Mesothelial cell of epicardium (in vitro differentiated cells): ENCODE measurements at regions not wholly inside any gene's neighbourhood (a gene's known extent, or its start where the extent isn't known, plus 50 kb on each side); places are given as distances from the start of the nearest gene placed in this dataset.
"Not testable (repeated sequence)": the region's sequence is repeated elsewhere in the genome, so short reads cannot be mapped to it uniquely, and the experiment has no call there.

ENCODE experiments used
- DNase-seq, 2 experiments: peaks; one replicate each; pipeline ENCODE4 v3.0.0; 2021; ENCODE audit warnings: low spot score in 2 of 2; ENCODE audit not compliant: unreplicated experiment in 2 of 2
- H3K27ac Mint-ChIP-seq: 2 replicates; pipeline ENCODE4 v1.8.0; 2021; ENCODE audit warnings: mixed read lengths
- H3K27me3 Mint-ChIP-seq: 2 replicates; pipeline ENCODE4 v1.8.0; 2021; ENCODE audit warnings: low read depth, mixed read lengths
- H3K36me3 Mint-ChIP-seq: 2 replicates; pipeline ENCODE4 v1.8.0; 2021; ENCODE audit warnings: mixed read lengths
- H3K4me1 Mint-ChIP-seq: 2 replicates; pipeline ENCODE4 v1.8.0; 2021; ENCODE audit warnings: mixed read lengths
- H3K4me3 Mint-ChIP-seq: 2 replicates; pipeline ENCODE4 v1.8.0; 2021; ENCODE audit warnings: mild to moderate bottlenecking, moderate library complexity, mixed read lengths
- H3K9me3 Mint-ChIP-seq: 2 replicates; pipeline ENCODE4 v1.8.0; 2021; ENCODE audit warnings: mixed read lengths
- CTCF ChIP-seq: fragments of 200-600 bp; sonication (generic); IDR thresholded peaks from one replicate; pipeline ENCODE4 v1.5.0; 2021; ENCODE audit warnings: antibody characterized with exemption; ENCODE audit not compliant: unreplicated experiment

GRCh38 chr6:85285114-85285513, 164.8 kb upstream of the NT5E start:
- no peak for TF ChIP-seq CTCF
- no peak overlapping the region for H3K27ac Mint-ChIP-seq
- peaks cover 6% of the 10 kb centered on the region for H3K9me3 Mint-ChIP-seq
- DNase-seq = no peak
- H3K27me3 Mint-ChIP-seq = no peaks in the 10 kb centered on the region
- no peaks in the 10 kb centered on the region for H3K4me1 Mint-ChIP-seq
- H3K36me3 Mint-ChIP-seq = no peaks in the 10 kb centered on the region
- no peak overlapping the region for H3K4me3 Mint-ChIP-seq

DNA sequence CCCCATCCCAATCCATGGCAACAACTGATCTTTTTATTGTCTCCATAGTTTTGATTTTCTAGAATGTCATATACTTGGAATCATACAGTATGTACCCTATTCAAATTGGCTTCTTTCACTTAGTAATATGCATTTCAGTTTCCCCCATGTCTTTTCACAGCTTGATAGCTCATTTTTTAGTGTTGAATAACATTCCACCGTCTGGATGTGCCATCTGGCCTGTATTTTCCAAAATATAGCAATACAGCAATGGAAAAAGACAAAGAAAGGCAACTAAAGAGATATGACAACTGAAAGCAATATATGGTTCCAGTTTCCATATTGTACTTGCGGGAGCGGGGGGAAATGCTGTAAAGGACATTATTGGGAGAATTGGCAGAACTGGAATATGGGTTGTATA, 166.4 kb upstream of the NT5E start:
- Mint-ChIP-seq H3K4me3 (no peak overlapping the region), H3K27me3 (no peaks in the 10 kb centered on the region), H3K36me3 (no peaks in the 10 kb centered on the region), H3K27ac (no peak overlapping the region), H3K4me1 (no peaks in the 10 kb centered on the region), H3K9me3 (peaks cover 5% of the 10 kb centered on the region)
- TF ChIP-seq CTCF = no peak
- DNase-seq = no peak

GRCh38 chr6:85278466-85279035, 171.3 kb upstream of the NT5E start:
- Mint-ChIP-seq H3K27me3 (no peaks in the 10 kb centered on the region), H3K27ac (no peak overlapping the region), H3K9me3 (peaks cover 14% of the 10 kb centered on the region), H3K4me3 (no peak overlapping the region), H3K36me3 (no peaks in the 10 kb centered on the region), H3K4me1 (no peaks in the 10 kb centered on the region)
- DNase-seq = no peak
- TF ChIP-seq CTCF = no peak

GRCh38 chr6:85276026-85276425, 173.9 kb upstream of the NT5E start:
- not testable (repeated sequence) for H3K27ac Mint-ChIP-seq, H3K4me1 Mint-ChIP-seq, H3K4me3 Mint-ChIP-seq, H3K27me3 Mint-ChIP-seq, DNase-seq, H3K36me3 Mint-ChIP-seq
- H3K9me3 Mint-ChIP-seq = peaks cover 14% of the 10 kb centered on the region

- Mint-ChIP-seq H3K27ac (no peak overlapping the region), H3K27me3 (no peaks in the 10 kb centered on the region), H3K9me3 (peaks cover 14% of the 10 kb centered on the region), H3K4me1 (no peaks in the 10 kb centered on the region), H3K4me3 (no peak overlapping the region), H3K36me3 (no peaks in the 10 kb centered on the region)
- TF ChIP-seq CTCF = no peak
- DNase-seq = no peak
Measured at GRCh38 chr6:85275338-85275985, 174.4 kb upstream of the NT5E start.

DNA sequence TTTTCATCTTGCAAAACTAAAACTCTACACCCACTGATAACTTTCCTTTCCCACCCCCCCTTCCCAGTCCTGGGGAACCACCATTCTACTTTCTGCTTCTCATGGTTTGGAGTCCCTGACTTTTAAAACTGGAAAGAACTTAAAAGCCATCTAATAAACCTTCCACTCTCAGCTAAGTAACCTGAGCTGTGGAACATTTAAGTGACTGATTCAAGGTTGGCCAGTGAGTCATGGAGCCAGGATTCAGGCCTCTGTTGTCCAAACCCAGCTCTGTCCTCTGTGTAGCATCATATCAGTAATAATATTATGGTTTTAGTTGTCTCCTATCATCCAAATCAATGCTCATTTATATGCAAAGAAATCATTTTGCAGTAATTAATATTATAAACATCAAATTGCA, 176.0 kb upstream of the NT5E start:
- no peak overlapping the region for H3K27ac Mint-ChIP-seq
- H3K4me3 Mint-ChIP-seq = no peak overlapping the region
- TF ChIP-seq CTCF = no peak
- H3K27me3 Mint-ChIP-seq = no peaks in the 10 kb centered on the region
- H3K36me3 Mint-ChIP-seq = no peaks in the 10 kb centered on the region
- no peaks in the 10 kb centered on the region for H3K4me1 Mint-ChIP-seq
- no peak for DNase-seq
- H3K9me3 Mint-ChIP-seq = peaks cover 14% of the 10 kb centered on the region
